ENCODE measurements at regions not wholly inside any gene's neighbourhood (a gene's known extent, or its start where the extent isn't known, plus 50 kb on each side); places are given as distances from the start of the nearest gene placed in this dataset.

DNA sequence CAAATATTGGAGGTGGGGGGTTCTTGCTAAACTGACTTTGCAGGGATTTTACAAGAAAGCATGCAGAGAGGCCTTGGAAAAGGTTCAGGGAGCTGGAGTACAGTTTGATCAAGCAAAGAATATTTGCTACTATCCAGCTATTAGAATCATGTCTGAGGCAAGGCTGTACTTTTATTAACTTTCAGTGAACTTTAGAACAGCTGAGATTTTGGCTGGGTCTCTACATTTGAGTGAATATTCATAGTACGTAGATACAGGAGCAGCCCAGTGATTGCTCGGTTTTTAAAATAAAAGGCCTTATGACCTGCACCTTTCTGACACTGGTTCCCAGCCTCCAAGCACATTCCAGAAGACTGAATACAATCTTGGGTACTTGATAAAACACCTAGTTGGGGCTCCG is 496.8 kb upstream of the AKR1E2 start:
- H3K9ac ChIP-seq (ENCODE audit: low read depth, low read length), result no peak overlapping the region
- no peak overlapping the region for H2AFZ ChIP-seq (ENCODE audit: low read depth, low read length)
- H3K4me2 ChIP-seq (ENCODE audit: insufficient read depth, low read length), result no peak overlapping the region
- TF ChIP-seq, protein P1, sequence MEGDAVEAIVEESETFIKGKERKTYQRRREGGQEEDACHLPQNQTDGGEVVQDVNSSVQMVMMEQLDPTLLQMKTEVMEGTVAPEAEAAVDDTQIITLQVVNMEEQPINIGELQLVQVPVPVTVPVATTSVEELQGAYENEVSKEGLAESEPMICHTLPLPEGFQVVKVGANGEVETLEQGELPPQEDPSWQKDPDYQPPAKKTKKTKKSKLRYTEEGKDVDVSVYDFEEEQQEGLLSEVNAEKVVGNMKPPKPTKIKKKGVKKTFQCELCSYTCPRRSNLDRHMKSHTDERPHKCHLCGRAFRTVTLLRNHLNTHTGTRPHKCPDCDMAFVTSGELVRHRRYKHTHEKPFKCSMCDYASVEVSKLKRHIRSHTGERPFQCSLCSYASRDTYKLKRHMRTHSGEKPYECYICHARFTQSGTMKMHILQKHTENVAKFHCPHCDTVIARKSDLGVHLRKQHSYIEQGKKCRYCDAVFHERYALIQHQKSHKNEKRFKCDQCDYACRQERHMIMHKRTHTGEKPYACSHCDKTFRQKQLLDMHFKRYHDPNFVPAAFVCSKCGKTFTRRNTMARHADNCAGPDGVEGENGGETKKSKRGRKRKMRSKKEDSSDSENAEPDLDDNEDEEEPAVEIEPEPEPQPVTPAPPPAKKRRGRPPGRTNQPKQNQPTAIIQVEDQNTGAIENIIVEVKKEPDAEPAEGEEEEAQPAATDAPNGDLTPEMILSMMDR (IDR thresholded peaks at IDR 0.05; ENCODE audit: borderline replicate concordance, extremely low read depth, low read length, poor library complexity, severe bottlenecking), result no peak
- no peak for TF ChIP-seq EZH2 (IDR thresholded peaks at IDR 0.05; ENCODE audit: borderline replicate concordance, low read depth, low read length, severe bottlenecking)
- no peak overlapping the region for H3K27ac ChIP-seq (ENCODE audit: low read length)
- DNase-seq (no peak), ATAC-seq (ENCODE audit: insufficient read depth, low read depth) (no peak)
- no peaks in the 10 kb centered on the region for H3K79me2 ChIP-seq (ENCODE audit: insufficient read depth, low read length)
- H3K4me3 ChIP-seq (ENCODE audit: low read depth in 1 of 2, low read length in 2 of 2), result no peak overlapping the region
- H4K20me1 ChIP-seq (ENCODE audit: insufficient read depth, low read length), result no peaks in the 10 kb centered on the region
- no peaks in the 10 kb centered on the region for H3K36me3 ChIP-seq (ENCODE audit: insufficient read depth, low read length)
- no peaks in the 10 kb centered on the region for H3K9me3 ChIP-seq (ENCODE audit: insufficient read depth, low read length, severe bottlenecking)
- no peaks in the 10 kb centered on the region for H3K27me3 ChIP-seq (ENCODE audit: insufficient read depth, low read length, poor library complexity)
- no peaks in the 10 kb centered on the region for H3K4me1 ChIP-seq (ENCODE audit: insufficient read depth, low read length)

DNA sequence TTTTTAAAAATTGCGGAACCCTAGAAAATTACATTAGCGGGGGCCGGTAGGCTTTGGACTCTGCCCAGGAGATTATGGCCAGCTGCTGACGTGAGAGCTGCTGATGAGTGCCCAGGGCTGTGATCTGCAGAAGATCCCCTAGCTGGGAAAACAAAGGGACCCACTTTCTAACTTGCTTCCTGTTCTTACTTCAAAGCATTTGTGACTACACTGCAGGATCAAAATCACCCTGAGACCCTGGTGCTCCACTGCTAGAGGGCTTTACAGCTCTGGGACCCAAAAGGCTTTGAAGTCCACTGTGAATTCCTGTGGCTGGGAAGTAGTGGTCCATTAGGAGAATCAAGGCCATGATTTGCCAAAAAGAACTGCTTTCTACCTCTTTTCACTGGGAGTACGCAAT is 499.4 kb upstream of the AKR1E2 start:
- no peak for TF ChIP-seq EZH2 (IDR thresholded peaks at IDR 0.05; ENCODE audit: borderline replicate concordance, low read depth, low read length, severe bottlenecking)
- TF ChIP-seq, protein P1 (IDR thresholded peaks at IDR 0.05; ENCODE audit: borderline replicate concordance, extremely low read depth, low read length, poor library complexity, severe bottlenecking), result no peak
- Histone ChIP-seq H3K4me3 (ENCODE audit: low read depth in 1 of 2, low read length in 2 of 2) (no peak overlapping the region), H3K4me2 (ENCODE audit: insufficient read depth, low read length) (no peak overlapping the region), H3K9ac (ENCODE audit: low read depth, low read length) (no peak overlapping the region), H4K20me1 (ENCODE audit: insufficient read depth, low read length) (no peaks in the 10 kb centered on the region), H3K9me3 (ENCODE audit: insufficient read depth, low read length, severe bottlenecking) (no peaks in the 10 kb centered on the region), H3K27me3 (ENCODE audit: insufficient read depth, low read length, poor library complexity) (no peaks in the 10 kb centered on the region), H3K4me1 (ENCODE audit: insufficient read depth, low read length) (no peaks in the 10 kb centered on the region), H3K79me2 (ENCODE audit: insufficient read depth, low read length) (no peaks in the 10 kb centered on the region), H2AFZ (ENCODE audit: low read depth, low read length) (no peak overlapping the region), H3K36me3 (ENCODE audit: insufficient read depth, low read length) (no peaks in the 10 kb centered on the region), H3K27ac (ENCODE audit: low read length) (no peak overlapping the region)
- DNase-seq (no peak), ATAC-seq (ENCODE audit: insufficient read depth, low read depth) (no peak)

DNA sequence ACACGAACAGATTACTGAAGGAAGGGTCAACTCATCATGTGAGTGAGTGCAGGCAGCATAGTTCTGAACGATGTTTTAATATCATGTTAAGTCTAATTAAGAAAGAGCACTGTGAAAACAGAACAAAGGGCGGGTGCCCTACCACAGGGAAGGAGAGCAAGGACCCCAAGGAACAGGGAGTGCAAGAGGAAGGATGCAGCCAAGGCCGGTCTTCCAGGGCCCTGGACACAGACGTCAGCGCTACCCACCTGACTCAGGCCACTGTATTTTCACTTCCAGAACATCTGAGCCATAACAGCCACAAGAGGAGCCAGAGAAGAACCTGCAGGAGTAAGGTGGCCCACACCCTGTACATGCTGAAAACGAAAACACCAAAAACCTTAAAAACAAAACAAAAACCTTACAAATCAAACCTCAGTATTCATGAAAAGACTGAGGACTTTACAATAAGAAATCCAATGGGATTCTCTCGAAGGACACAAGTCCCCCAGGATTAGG is 506.1 kb upstream of the AKR1E2 start:
- Histone ChIP-seq H3K4me1 (ENCODE audit: insufficient read depth, low read length) (no peaks in the 10 kb centered on the region), H3K9ac (ENCODE audit: low read depth, low read length) (no peak overlapping the region), H3K4me2 (ENCODE audit: insufficient read depth, low read length) (no peak overlapping the region), H3K27me3 (ENCODE audit: insufficient read depth, low read length, poor library complexity) (no peaks in the 10 kb centered on the region), H3K4me3 (ENCODE audit: low read depth in 1 of 2, low read length in 2 of 2) (no peak overlapping the region), H3K36me3 (ENCODE audit: insufficient read depth, low read length) (no peaks in the 10 kb centered on the region), H4K20me1 (ENCODE audit: insufficient read depth, low read length) (no peaks in the 10 kb centered on the region), H3K79me2 (ENCODE audit: insufficient read depth, low read length) (no peaks in the 10 kb centered on the region), H2AFZ (ENCODE audit: low read depth, low read length) (no peak overlapping the region), H3K27ac (ENCODE audit: low read length) (no peak overlapping the region), H3K9me3 (ENCODE audit: insufficient read depth, low read length, severe bottlenecking) (no peaks in the 10 kb centered on the region)
- DNase-seq, result no peak
- no peak for ATAC-seq (ENCODE audit: insufficient read depth, low read depth)
- no peak for TF ChIP-seq EZH2 (IDR thresholded peaks at IDR 0.05; ENCODE audit: borderline replicate concordance, low read depth, low read length, severe bottlenecking)
- TF ChIP-seq, protein P1 (IDR thresholded peaks at IDR 0.05; ENCODE audit: borderline replicate concordance, extremely low read depth, low read length, poor library complexity, severe bottlenecking), result peak; percentile 5

Measured in DND-41 (cell line).